ENCODE measurements at regions not wholly inside any gene's neighbourhood (a gene's known extent, or its start where the extent isn't known, plus 50 kb on each side); places are given as distances from the start of the nearest gene placed in this dataset.

DNA sequence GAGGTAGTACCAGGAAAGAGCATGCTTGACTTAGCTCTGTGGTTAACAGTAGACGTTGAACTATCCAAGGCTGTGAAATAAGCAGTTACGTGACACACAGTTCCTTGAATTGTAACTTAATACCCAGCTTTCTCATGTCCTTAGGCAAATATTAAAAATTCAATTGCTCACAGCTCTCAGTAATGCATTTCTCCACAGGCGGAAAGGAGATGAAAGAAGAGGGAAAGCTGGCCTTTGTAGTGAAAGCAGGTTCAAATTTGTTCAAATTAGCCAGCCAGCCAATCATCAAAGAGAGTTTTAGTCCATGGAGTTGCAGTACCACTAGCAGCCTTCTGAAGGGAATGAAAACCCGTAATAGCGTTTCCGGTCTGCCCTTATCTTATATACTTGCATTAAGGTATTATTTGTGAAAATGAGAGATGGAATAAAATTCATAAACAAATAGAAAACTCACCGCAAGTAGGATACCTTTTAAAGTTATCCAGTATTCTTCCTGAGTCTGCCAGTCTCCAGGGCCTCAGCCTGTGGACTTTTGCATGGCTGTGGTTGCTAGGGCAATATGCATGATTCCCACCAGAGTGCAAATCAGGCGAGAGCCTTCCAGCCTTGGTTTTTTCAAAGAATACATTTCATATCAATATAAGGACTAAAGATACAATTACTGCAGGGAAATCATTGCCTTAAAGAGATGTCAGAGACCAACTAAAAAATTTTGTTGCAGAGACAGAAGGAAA lies 795.5 kb downstream of the TNS3 start:
- peaks cover 6% of the 10 kb centered on the region for H3K36me3 Mint-ChIP-seq
- POLR2A ChIA-PET = no interaction called here
- TF ChIP-seq ZSCAN18 (CRISPR knock-in tag; IDR thresholded peaks at IDR 0.05) (no peak), NR1H2 (CRISPR knock-in tag; IDR thresholded peaks at IDR 0.05) (no peak), SMAD4 (CRISPR knock-in tag; IDR thresholded peaks at IDR 0.05) (no peak), GTF2I (CRISPR knock-in tag; conservative IDR thresholded peaks at IDR 0.05) (no peak), CREB1 (CRISPR knock-in tag; IDR thresholded peaks at IDR 0.05) (no peak), KAT7 (CRISPR knock-in tag; IDR thresholded peaks at IDR 0.05; ENCODE audit: borderline replicate concordance) (no peak), FOXJ3 (CRISPR knock-in tag; IDR thresholded peaks at IDR 0.05; ENCODE audit: borderline replicate concordance) (no peak), ZNF263 (CRISPR knock-in tag; IDR thresholded peaks at IDR 0.05; ENCODE audit: low read depth) (no peak), TEAD4 (CRISPR knock-in tag; IDR thresholded peaks at IDR 0.05) (no peak)
- H3K27ac Mint-ChIP-seq = no peak overlapping the region
- ATAC-seq (peak; percentile 71), DNase-seq (ENCODE audit: low spot score) (no peak)
- H3K4me3 Mint-ChIP-seq = no peak overlapping the region
- CTCF ChIA-PET = interaction anchor here (1.0 to 1.2 kb wide), 4 partner anchors 9 to 95 kb away, joined by 3 read pairs; no protein-coding TSS in a partner anchor
- H3K9me3 Mint-ChIP-seq = peaks cover 9% of the 10 kb centered on the region
- peaks cover 16% of the 10 kb centered on the region for H3K4me1 Mint-ChIP-seq
- H3K27me3 Mint-ChIP-seq (ENCODE audit: low read depth) = no peaks in the 10 kb centered on the region

DNA sequence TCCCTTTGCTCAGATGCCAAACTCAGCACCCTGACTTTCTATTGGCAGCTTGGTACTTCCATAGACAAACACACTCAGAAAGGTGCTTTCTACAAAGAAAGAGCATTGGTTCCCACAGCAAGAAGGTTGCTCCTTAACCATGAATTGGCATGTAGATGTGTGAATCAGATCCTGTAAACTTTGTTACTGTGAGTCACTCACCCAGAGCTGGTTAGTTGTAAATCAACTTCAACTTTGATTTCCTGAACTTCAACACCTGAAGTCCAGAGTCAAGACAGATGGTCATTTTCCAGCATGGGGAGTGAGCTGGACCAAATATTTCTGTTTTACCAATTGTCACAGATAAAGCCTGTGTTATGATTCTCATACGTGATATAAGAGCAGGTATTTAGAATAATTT lies 797.2 kb downstream of the TNS3 start:
- Mint-ChIP-seq H3K27ac (no peak overlapping the region), H3K9me3 (peaks cover 21% of the 10 kb centered on the region), H3K36me3 (peaks cover 6% of the 10 kb centered on the region), H3K4me1 (peaks cover 11% of the 10 kb centered on the region), H3K4me3 (no peak overlapping the region), H3K27me3 (ENCODE audit: low read depth) (no peaks in the 10 kb centered on the region)
- no peak for ATAC-seq
- CTCF ChIA-PET = no interaction called here
- POLR2A ChIA-PET = no interaction called here
- DNase-seq (ENCODE audit: low spot score) = no peak
- TF ChIP-seq CBFB (CRISPR knock-in tag; IDR thresholded peaks at IDR 0.05; ENCODE audit: low read depth) (no peak), KAT7 (CRISPR knock-in tag; IDR thresholded peaks at IDR 0.05; ENCODE audit: borderline replicate concordance) (no peak), E2F5 (CRISPR knock-in tag; IDR thresholded peaks at IDR 0.05) (no peak), NR3C1 (CRISPR knock-in tag; conservative IDR thresholded peaks at IDR 0.05; ENCODE audit: low read depth) (no peak), GRHL2 (CRISPR knock-in tag; IDR thresholded peaks at IDR 0.05; ENCODE audit: insufficient replicate concordance, severe bottlenecking) (no peak), ERG (CRISPR knock-in tag; IDR thresholded peaks at IDR 0.05) (no peak), PRRX2 (CRISPR knock-in tag; IDR thresholded peaks at IDR 0.05) (no peak), ETV6 (CRISPR knock-in tag; IDR thresholded peaks at IDR 0.05) (no peak), SOX15 (CRISPR knock-in tag; IDR thresholded peaks at IDR 0.05) (no peak)
- TF ChIP-seq, protein P1, sequence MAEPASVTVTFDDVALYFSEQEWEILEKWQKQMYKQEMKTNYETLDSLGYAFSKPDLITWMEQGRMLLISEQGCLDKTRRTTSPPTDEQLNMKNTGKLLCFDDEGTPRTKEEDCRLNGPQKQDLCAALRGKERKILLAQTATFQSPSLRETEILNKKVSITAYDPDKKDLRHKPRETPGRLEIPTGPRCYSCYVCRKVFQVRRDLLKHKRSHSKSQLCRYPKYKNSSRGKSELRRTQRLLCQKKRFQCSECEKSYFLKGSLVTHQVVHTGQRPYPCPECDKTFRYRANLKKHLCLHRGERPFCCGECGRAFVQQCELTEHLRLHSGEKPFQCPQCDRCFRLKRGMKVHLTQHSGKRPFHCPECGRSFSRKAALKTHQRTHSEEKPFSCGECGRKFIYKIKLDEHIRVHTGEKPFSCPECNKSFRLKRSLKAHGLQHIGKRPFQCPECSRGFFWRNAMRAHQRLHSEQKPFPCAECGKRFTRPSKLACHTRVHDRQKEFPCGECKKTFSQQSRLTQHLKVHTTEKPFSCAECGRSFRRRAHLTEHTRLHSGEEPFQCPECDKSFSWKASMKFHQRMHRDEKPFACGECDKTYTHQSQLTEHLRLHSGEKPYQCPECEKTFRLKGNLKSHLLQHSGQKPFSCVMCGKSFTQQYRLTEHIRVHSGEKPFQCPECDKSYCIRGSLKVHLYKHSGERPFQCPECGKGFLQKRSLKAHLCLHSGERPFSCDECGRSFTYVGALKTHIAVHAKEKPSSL (CRISPR knock-in tag; conservative IDR thresholded peaks at IDR 0.05) = no peak
